K562 (cell line): ENCODE measurements at regions not wholly inside any gene's neighbourhood (a gene's known extent, or its start where the extent isn't known, plus 50 kb on each side); places are given as distances from the start of the nearest gene placed in this dataset.

Experiments
- CCNT2 ChIP-seq: IDR thresholded peaks from 2 replicates; pipeline ENCODE4 v1.6.1; 2011; ENCODE audit warnings: borderline replicate concordance, low read depth, mild to moderate bottlenecking, moderate library complexity, mixed read lengths, low read length; ENCODE audit not compliant: insufficient read length; ENCODE audit errors: extremely low read depth
- CHAMP1 ChIP-seq: fragments of 450-650 bp; IDR thresholded peaks from 2 replicates; pipeline ENCODE4 v1.6.1; 2016; ENCODE audit warnings: mild to moderate bottlenecking
- EHMT2 ChIP-seq: fragments of 450-650 bp; IDR thresholded peaks from 2 replicates; pipeline ENCODE4 v1.6.1; 2018; ENCODE audit warnings: antibody characterized with exemption
- MNT ChIP-seq, 2 experiments: fragments of 450-650 bp; conservative IDR thresholded peaks; 2 replicates each; pipeline ENCODE4 v1.6.1; 2017; ENCODE audit warnings: mild to moderate bottlenecking in 2 of 2, moderate library complexity in 2 of 2
- NCOA2 ChIP-seq, 2 experiments: fragments of 450-650 bp; IDR thresholded peaks; 2 replicates each; pipeline ENCODE4 v1.6.1; 2018; ENCODE audit warnings: mild to moderate bottlenecking in 2 of 2, moderate library complexity in 1 of 2; ENCODE audit not compliant: partially characterized antibody in 2 of 2
- PHB ChIP-seq: fragments of 250-450 bp; sonication (Bioruptor Pico); IDR thresholded peaks from 2 replicates; pipeline ENCODE4 v1.5.0; 2021
- TRIM24 ChIP-seq, 2 experiments: fragments of 450-650 bp; IDR thresholded peaks; 2 replicates each; pipeline ENCODE4 v1.6.1; 2016
- ZBTB1 ChIP-seq: sonication (generic); formaldehyde crosslinking; IDR thresholded peaks from 2 replicates; pipeline ENCODE4 v1.8.1; 2023; ENCODE audit warnings: missing genetic modification reagents, low read depth, mild to moderate bottlenecking, borderline replicate concordance
- ZBTB26 ChIP-seq: fragments of 450-650 bp; formaldehyde crosslinking; IDR thresholded peaks from 2 replicates; pipeline ENCODE4 v1.4.0; 2022; ENCODE audit warnings: missing genetic modification characterization
- ZEB2 ChIP-seq: fragments of 450-650 bp; IDR thresholded peaks from 2 replicates; pipeline ENCODE4 v1.6.1; 2016
- ZNF224 ChIP-seq: sonication (generic); formaldehyde crosslinking; IDR thresholded peaks from 2 replicates; pipeline ENCODE4 v1.8.0; 2022; ENCODE audit warnings: mild to moderate bottlenecking, missing genetic modification reagents
- ZNF41 ChIP-seq: fragments of 250-450 bp; sonication (Bioruptor Pico); conservative IDR thresholded peaks from 2 replicates; pipeline ENCODE4 v1.4.0; 2020; ENCODE audit warnings: mild to moderate bottlenecking
- TF ChIP-seq, protein P1 (sequence below), 3 experiments: fragments of 200-800 bp in 1 of 3; fragments of 250-450 bp in 1 of 3; fragments of 450-650 bp in 1 of 3; sonication (Bioruptor Pico) in 1 of 3; sonication (Bioruptor generic) in 1 of 3; formaldehyde crosslinking in 1 of 3; IDR thresholded peaks; 2 replicates each; pipeline versions ENCODE4 v1.6.1 to v1.8.0; 2016 to 2022; ENCODE audit warnings: mild to moderate bottlenecking in 2 of 3, missing genetic modification characterization in 2 of 3, missing compliant biosample characterization in 1 of 3, moderate library complexity in 1 of 3
- TF ChIP-seq, protein P2 (sequence below): fragments of 450-650 bp; formaldehyde crosslinking; IDR thresholded peaks from 2 replicates; pipeline ENCODE4 v1.4.0; 2020; ENCODE audit warnings: mild to moderate bottlenecking, moderate library complexity

- TF ChIP-seq CHAMP1 (0 out of 2 replicates have a peak, but pooled peaks have one; percentile 24), ZEB2 (no peak), ZBTB1 (CRISPR knock-in tag) (no peak), MNT (conservative IDR thresholded peaks at IDR 0.05) (0 out of 4 replicates have a peak, but pooled peaks of 1 of the 2 experiments have one; percentile 23), NCOA2 (IDR thresholded peaks at IDR 0.05; ENCODE audit: partially characterized antibody in 2 of 2) (no peak), ZNF41 (CRISPR knock-in tag) (no peak), ZBTB26 (CRISPR knock-in tag) (no peak), CCNT2 (no peak), PHB (no peak), TRIM24 (IDR thresholded peaks at IDR 0.05) (0 out of 4 replicates have a peak, but pooled peaks of 1 of the 2 experiments have one; percentile 19), EHMT2 (0 out of 2 replicates have a peak, but pooled peaks have one; percentile 41), ZNF224 (CRISPR knock-in tag) (no peak)
- TF ChIP-seq, protein P1, sequence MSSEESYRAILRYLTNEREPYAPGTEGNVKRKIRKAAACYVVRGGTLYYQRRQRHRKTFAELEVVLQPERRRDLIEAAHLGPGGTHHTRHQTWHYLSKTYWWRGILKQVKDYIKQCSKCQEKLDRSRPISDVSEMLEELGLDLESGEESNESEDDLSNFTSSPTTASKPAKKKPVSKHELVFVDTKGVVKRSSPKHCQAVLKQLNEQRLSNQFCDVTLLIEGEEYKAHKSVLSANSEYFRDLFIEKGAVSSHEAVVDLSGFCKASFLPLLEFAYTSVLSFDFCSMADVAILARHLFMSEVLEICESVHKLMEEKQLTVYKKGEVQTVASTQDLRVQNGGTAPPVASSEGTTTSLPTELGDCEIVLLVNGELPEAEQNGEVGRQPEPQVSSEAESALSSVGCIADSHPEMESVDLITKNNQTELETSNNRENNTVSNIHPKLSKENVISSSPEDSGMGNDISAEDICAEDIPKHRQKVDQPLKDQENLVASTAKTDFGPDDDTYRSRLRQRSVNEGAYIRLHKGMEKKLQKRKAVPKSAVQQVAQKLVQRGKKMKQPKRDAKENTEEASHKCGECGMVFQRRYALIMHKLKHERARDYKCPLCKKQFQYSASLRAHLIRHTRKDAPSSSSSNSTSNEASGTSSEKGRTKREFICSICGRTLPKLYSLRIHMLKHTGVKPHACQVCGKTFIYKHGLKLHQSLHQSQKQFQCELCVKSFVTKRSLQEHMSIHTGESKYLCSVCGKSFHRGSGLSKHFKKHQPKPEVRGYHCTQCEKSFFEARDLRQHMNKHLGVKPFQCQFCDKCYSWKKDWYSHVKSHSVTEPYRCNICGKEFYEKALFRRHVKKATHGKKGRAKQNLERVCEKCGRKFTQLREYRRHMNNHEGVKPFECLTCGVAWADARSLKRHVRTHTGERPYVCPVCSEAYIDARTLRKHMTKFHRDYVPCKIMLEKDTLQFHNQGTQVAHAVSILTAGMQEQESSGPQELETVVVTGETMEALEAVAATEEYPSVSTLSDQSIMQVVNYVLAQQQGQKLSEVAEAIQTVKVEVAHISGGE (CRISPR knock-in tag; IDR thresholded peaks at IDR 0.05): no peak
- TF ChIP-seq, protein P2, sequence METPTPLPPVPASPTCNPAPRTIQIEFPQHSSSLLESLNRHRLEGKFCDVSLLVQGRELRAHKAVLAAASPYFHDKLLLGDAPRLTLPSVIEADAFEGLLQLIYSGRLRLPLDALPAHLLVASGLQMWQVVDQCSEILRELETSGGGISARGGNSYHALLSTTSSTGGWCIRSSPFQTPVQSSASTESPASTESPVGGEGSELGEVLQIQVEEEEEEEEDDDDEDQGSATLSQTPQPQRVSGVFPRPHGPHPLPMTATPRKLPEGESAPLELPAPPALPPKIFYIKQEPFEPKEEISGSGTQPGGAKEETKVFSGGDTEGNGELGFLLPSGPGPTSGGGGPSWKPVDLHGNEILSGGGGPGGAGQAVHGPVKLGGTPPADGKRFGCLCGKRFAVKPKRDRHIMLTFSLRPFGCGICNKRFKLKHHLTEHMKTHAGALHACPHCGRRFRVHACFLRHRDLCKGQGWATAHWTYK (CRISPR knock-in tag): no peak
These were observed 74.4 kb downstream of the P2RY1 start (continued) for GRCh38 chr3:152909180-152909883.
